Right atrium auricular region (tissue), 2 donors: ENCODE measurements at regions not wholly inside any gene's neighbourhood (a gene's known extent, or its start where the extent isn't known, plus 50 kb on each side); places are given as distances from the start of the nearest gene placed in this dataset.

Source experiments
- DNase-seq: peaks from one replicate; pipeline ENCODE4 v3.0.0-alpha.2; 2019; ENCODE audit warnings: low spot score
- H3K27ac ChIP-seq, 2 donors: fragments of 200-600 bp; sonication (generic); 1 replicate in 1 of 2; 2 replicates in 1 of 2; pipeline ENCODE4 v1.5.1; 2016 to 2019
- H3K27me3 ChIP-seq, 2 donors: fragments of 200-600 bp; sonication (generic); one replicate each; pipeline versions ENCODE4 v1.5.1 to v1.6.0; 2017 to 2019
- H3K36me3 ChIP-seq: fragments of 200-600 bp; sonication (generic); one replicate; pipeline ENCODE4 v1.5.1; 2016
- H3K4me1 ChIP-seq, 2 donors: fragments of 200-600 bp; sonication (generic); one replicate each; pipeline versions ENCODE4 v1.5.1 to v1.6.0; 2017 to 2019
- H3K4me3 ChIP-seq, 2 donors: fragments of 200-600 bp; sonication (generic); 1 replicate in 1 of 2; 2 replicates in 1 of 2; pipeline ENCODE4 v1.5.1; 2017 to 2019; ENCODE audit warnings: mild to moderate bottlenecking in 1 of 2, moderate library complexity in 1 of 2
- H3K9me3 ChIP-seq, 2 donors: fragments of 200-600 bp; sonication (generic); one replicate each; pipeline ENCODE4 v1.5.1; 2019
- CTCF ChIP-seq, 2 donors: fragments of 200-600 bp; sonication (generic); IDR thresholded peaks; one replicate each; pipeline ENCODE4 v1.5.1; 2019; ENCODE audit warnings: antibody characterized with exemption in 2 of 2

- Histone ChIP-seq H3K9me3 (no peaks in the 10 kb centered on the region), H3K27ac (peak overlapping the region in 1 of 2 donors; percentile 46), H3K4me1 (peaks cover 0 to 5% of the 10 kb centered on the region in 2 donors), H3K36me3 (no peaks in the 10 kb centered on the region), H3K27me3 (no peaks in the 10 kb centered on the region), H3K4me3 (no peak overlapping the region)
- DNase-seq = no peak
- TF ChIP-seq CTCF (IDR thresholded peaks at IDR 0.05) = no peak
These were observed 435.9 kb downstream of the TNS3 start for GRCh38 chr7:47145982-47146381.

- no peak for TF ChIP-seq CTCF (IDR thresholded peaks at IDR 0.05)
- Histone ChIP-seq H3K36me3 (no peaks in the 10 kb centered on the region), H3K27ac (peak overlapping the region in 1 of 2 donors; percentile 46), H3K9me3 (no peaks in the 10 kb centered on the region), H3K4me1 (peaks cover 0 to 5% of the 10 kb centered on the region in 2 donors), H3K4me3 (no peak overlapping the region), H3K27me3 (no peaks in the 10 kb centered on the region)
- DNase-seq = no peak
These were observed 436.7 kb downstream of the TNS3 start for GRCh38 chr7:47145186-47145725.

DNA sequence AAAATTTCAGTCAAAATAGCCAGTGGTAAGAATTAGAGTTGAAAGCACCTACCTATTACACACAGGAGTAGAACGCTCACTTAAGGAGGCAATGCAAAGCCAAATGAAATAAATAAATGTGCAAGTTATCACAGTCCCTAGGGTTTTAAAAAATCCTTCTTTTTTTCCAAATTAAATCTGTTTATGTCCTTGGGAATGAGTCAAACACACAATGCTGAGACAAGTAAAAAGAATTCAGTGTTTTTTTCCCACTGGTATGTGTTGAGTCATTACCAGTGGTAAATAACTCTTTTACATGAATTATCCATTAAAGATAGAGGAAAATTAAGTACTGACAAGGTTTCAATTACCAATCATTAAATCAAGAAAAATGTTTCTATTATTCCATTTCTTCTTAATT is 438.6 kb downstream of the TNS3 start:
- TF ChIP-seq CTCF (IDR thresholded peaks at IDR 0.05) = no peak

GRCh38 chr7:47142867-47143175 is 439.1 kb downstream of the TNS3 start:
- no peak for TF ChIP-seq CTCF (IDR thresholded peaks at IDR 0.05)

More for the DNA sequence above, 438.6 kb downstream of the TNS3 start:
- H3K36me3 ChIP-seq = no peaks in the 10 kb centered on the region
- H3K4me1 ChIP-seq = peaks cover 0 to 5% of the 10 kb centered on the region in 2 donors
- no peak for DNase-seq
- no peak overlapping the region for H3K4me3 ChIP-seq
- H3K9me3 ChIP-seq = no peaks in the 10 kb centered on the region
- no peaks in the 10 kb centered on the region for H3K27me3 ChIP-seq
- no peak overlapping the region for H3K27ac ChIP-seq

DNA sequence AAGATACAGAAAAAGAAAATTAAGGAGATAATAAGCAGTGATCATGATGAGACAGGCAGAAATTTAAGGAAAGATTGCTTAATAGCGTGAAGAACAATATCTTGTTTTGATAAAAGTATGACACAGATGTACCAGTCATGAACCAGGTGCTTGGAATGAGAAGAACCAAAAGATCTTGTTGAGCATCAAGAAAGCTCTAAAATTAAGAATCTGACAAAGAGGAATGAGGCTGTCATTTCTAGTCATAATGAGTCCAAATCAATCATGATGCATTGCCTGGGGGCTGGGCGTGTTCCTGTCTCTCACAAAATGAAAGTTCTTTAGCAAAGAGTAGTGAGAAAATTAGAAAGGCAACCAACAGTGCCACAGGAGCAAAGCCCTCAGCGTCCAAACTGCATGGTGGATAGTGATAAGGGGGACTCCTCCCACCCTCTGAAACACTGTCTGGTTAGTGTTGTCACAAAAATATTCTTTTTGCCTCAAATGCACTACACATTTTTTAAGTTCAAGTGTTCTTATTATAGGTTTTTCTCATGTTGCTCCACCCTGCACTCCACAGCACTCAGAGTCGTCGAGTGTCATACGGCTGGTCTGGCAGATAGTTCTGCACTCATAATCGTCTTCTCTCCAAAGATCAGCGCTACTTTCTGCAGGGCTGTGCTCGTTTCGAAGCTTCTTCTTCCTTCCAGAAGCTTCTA is 439.6 kb downstream of the TNS3 start:
- H3K4me3 ChIP-seq = no peak overlapping the region

More at GRCh38 chr7:47142867-47143175, 439.1 kb downstream of the TNS3 start:
- H3K27me3 ChIP-seq = no peaks in the 10 kb centered on the region
- no peaks in the 10 kb centered on the region for H3K9me3 ChIP-seq
- no peak overlapping the region for H3K27ac ChIP-seq
- H3K4me3 ChIP-seq = no peak overlapping the region
- H3K36me3 ChIP-seq = no peaks in the 10 kb centered on the region
- peaks cover 0 to 5% of the 10 kb centered on the region in 2 donors for H3K4me1 ChIP-seq
- DNase-seq = no peak

More for the DNA sequence above, 439.6 kb downstream of the TNS3 start:
- no peak overlapping the region for H3K27ac ChIP-seq
- TF ChIP-seq CTCF (IDR thresholded peaks at IDR 0.05) = no peak
- H3K27me3 ChIP-seq = no peaks in the 10 kb centered on the region
- DNase-seq = no peak
- H3K4me1 ChIP-seq = peaks cover 0 to 5% of the 10 kb centered on the region in 2 donors
- H3K9me3 ChIP-seq = no peaks in the 10 kb centered on the region
- H3K36me3 ChIP-seq = no peaks in the 10 kb centered on the region
